HepG2 (cell line): ENCODE measurements at regions not wholly inside any gene's neighbourhood (a gene's known extent, or its start where the extent isn't known, plus 50 kb on each side); places are given as distances from the start of the nearest gene placed in this dataset.

ENCODE experiments used
- ATAC-seq: fragments of 200-7000 bp; cut with Tn5 transposase; 3 replicates; pipeline ENCODE4 v1.9.1; 2020; ENCODE audit warnings: mild to moderate bottlenecking, moderate library complexity
- BruUV-seq: library from RNA; stranded (reverse); fragments of 400-500 nt; replicated peaks from 2 replicates; lab custom pipeline; 2021; lab: Mats Ljungman, UMichigan
- CTCF ChIA-PET: fragments of 300-600 bp; formaldehyde crosslinking; extraction: SDS; loops from one replicate; lab custom pipeline; 2021; ENCODE audit warnings: low total read pairs, inconsistent platforms, low intra/inter-chr PET ratio; lab: Yijun Ruan, JAX
- POLR2A ChIA-PET: fragments of 350-600 bp; sonication (Branson Sonifier 250); formaldehyde crosslinking; loops from one replicate; lab custom pipeline; 2020; ENCODE audit warnings: antibody characterized with exemption, inconsistent platforms; lab: Yijun Ruan, JAX
- DNase-seq: peaks from one replicate; pipeline ENCODE4 v3.0.0-alpha.2; 2015; ENCODE audit warnings: low spot score
- FAIRE-seq: peaks from 3 replicates; lab custom pipeline; 2011; peaks lifted over from hg19 to GRCh38; lab: Jason Lieb, UNC
- H2AFZ ChIP-seq: one replicate; pipeline ENCODE4 v1.6.1; 2011; ENCODE audit warnings: low read length, inconsistent platforms
- H3K27ac ChIP-seq: fragments of 300-600 bp; 3 replicates; pipeline ENCODE4 v1.8.0; 2011; ENCODE audit warnings: mixed run types, mild to moderate bottlenecking, mixed read lengths, low read length, inconsistent platforms; ENCODE audit not compliant: insufficient read depth; ENCODE audit errors: extremely low read length
- H3K27me3 ChIP-seq, 2 experiments: fragments of 200-600 bp in 1 of 2; 2 replicates in 1 of 2; 3 replicates in 1 of 2; pipeline versions ENCODE4 v1.6.0 to v1.8.0; 2011; ENCODE audit warnings: low read length in 2 of 2, mild to moderate bottlenecking in 2 of 2, moderate library complexity in 2 of 2, inconsistent platforms in 1 of 2; ENCODE audit not compliant: insufficient read depth in 2 of 2, control insufficient read depth in 1 of 2
- H3K36me3 ChIP-seq, 2 experiments: fragments of 200-600 bp in 1 of 2; replicated peaks in 1 of 2; 2 replicates in 1 of 2; 3 replicates in 1 of 2; pipeline versions ENCODE4 v1.5.1 to v1.8.0; 2011; ENCODE audit warnings: low read length in 2 of 2, inconsistent platforms in 1 of 2; ENCODE audit not compliant: insufficient read depth in 2 of 2, control insufficient read depth in 1 of 2
- H3K4me1 ChIP-seq: 2 replicates; pipeline ENCODE4 v1.5.1; 2012; ENCODE audit warnings: low read length, inconsistent platforms; ENCODE audit not compliant: insufficient read depth
- H3K4me2 ChIP-seq: 2 replicates; pipeline ENCODE4 v1.6.0; 2011; ENCODE audit warnings: low read depth, low read length, inconsistent platforms
- H3K4me3 ChIP-seq, 3 experiments: fragments of 200-600 bp in 1 of 3; sonication (generic), shearing (Covaris generic) in 1 of 3; replicated peaks in 1 of 3; 2 replicates each; pipeline ENCODE4 v1.5.1; 2011 to 2016; ENCODE audit warnings: low read length in 3 of 3, inconsistent platforms in 2 of 3, low read depth in 2 of 3, mild to moderate bottlenecking in 2 of 3, control low read depth in 1 of 3, mixed read lengths in 1 of 3; ENCODE audit not compliant: insufficient read depth in 1 of 3
- H3K79me2 ChIP-seq: one replicate; pipeline ENCODE4 v1.6.1; 2011; ENCODE audit warnings: low read length, inconsistent platforms; ENCODE audit not compliant: insufficient read depth
- H3K9ac ChIP-seq: 2 replicates; pipeline ENCODE4 v1.6.0; 2011; ENCODE audit warnings: mild to moderate bottlenecking, low read depth, low read length, inconsistent platforms; ENCODE audit not compliant: insufficient read depth
- H3K9me3 ChIP-seq: 2 replicates; pipeline ENCODE4 v1.5.1; 2012; ENCODE audit warnings: mild to moderate bottlenecking, low read length
- H4K20me1 ChIP-seq: 2 replicates; pipeline ENCODE4 v1.6.0; 2011; ENCODE audit warnings: inconsistent platforms, mild to moderate bottlenecking, low read length, moderate library complexity; ENCODE audit not compliant: insufficient read depth
- DZIP1 ChIP-seq: sonication (generic); formaldehyde crosslinking; IDR thresholded peaks from 2 replicates; pipeline ENCODE4 v1.5.0; 2020; ENCODE audit warnings: mild to moderate bottlenecking, missing genetic modification reagents
- GMEB1 ChIP-seq: sonication (generic); formaldehyde crosslinking; IDR thresholded peaks from 2 replicates; pipeline ENCODE4 v1.5.1; 2020; ENCODE audit warnings: missing genetic modification reagents, mild to moderate bottlenecking, borderline replicate concordance
- MED13 ChIP-seq: sonication (generic); formaldehyde crosslinking; IDR thresholded peaks from 2 replicates; pipeline ENCODE4 v1.5.0; 2020; ENCODE audit warnings: missing genetic modification reagents
- NCOA5 ChIP-seq: sonication (generic); formaldehyde crosslinking; IDR thresholded peaks from 2 replicates; pipeline ENCODE4 v1.4.0; 2020; ENCODE audit warnings: missing genetic modification reagents
- NR2C2 ChIP-seq: sonication (generic); formaldehyde crosslinking; IDR thresholded peaks from 2 replicates; pipeline ENCODE4 v1.4.0; 2020; ENCODE audit warnings: missing genetic modification reagents, mild to moderate bottlenecking, moderate library complexity, borderline replicate concordance
- ZZZ3 ChIP-seq: sonication (generic); formaldehyde crosslinking; IDR thresholded peaks from 2 replicates; pipeline ENCODE4 v1.4.0; 2020; ENCODE audit warnings: missing genetic modification reagents, mild to moderate bottlenecking, borderline replicate concordance
- in situ Hi-C: cut with HindIII; loops from 2 replicates; pipeline ENCODE4 v1.10.0; 2017; ENCODE audit warnings: low pct_unique_long_range_greater_than_20kb; ENCODE audit not compliant: extremely low pct_ligation_motif_present
- intact Hi-C: fragments of 100-400 bp; cut with micrococcal nuclease; formaldehyde crosslinking; loops from one replicate; pipeline ENCODE4 v1.10.0; 2022; ENCODE audit not compliant: unreplicated experiment

- intact Hi-C loops, result no loop called here
- no peak overlapping the region for H3K27ac ChIP-seq
- H3K36me3 ChIP-seq, result no peaks in the 10 kb centered on the region
- no peak overlapping the region for H2AFZ ChIP-seq
- H3K79me2 ChIP-seq, result no peaks in the 10 kb centered on the region
- CTCF ChIA-PET, result no interaction called here
- no peaks in the 10 kb centered on the region for H4K20me1 ChIP-seq
- DNase-seq, result no peak
- H3K4me1 ChIP-seq, result no peaks in the 10 kb centered on the region
- no peaks in the 10 kb centered on the region for H3K27me3 ChIP-seq
- no peak overlapping the region for H3K9ac ChIP-seq
- no peak for ATAC-seq
- no peak overlapping the region for H3K4me2 ChIP-seq
- TF ChIP-seq MED13 (CRISPR knock-in tag), result no peak
- TF ChIP-seq GMEB1 (CRISPR knock-in tag), result no peak
- TF ChIP-seq ZZZ3 (CRISPR knock-in tag), result no peak
- TF ChIP-seq NR2C2 (CRISPR knock-in tag), result no peak
- TF ChIP-seq DZIP1 (CRISPR knock-in tag), result no peak
- TF ChIP-seq NCOA5 (CRISPR knock-in tag), result no peak
- no peaks in the 10 kb centered on the region for H3K9me3 ChIP-seq
- in situ Hi-C loops, result no loop called here
- no peak overlapping the region for H3K4me3 ChIP-seq
- POLR2A ChIA-PET, result no interaction called here
- no TSS peak for BruUV-seq
- no peak for FAIRE-seq
Measured at GRCh38 chr3:34381243-34381642, 582.8 kb downstream of the PDCD6IP start.
